ENCODE measurements at regions not wholly inside any gene's neighbourhood (a gene's known extent, or its start where the extent isn't known, plus 50 kb on each side); places are given as distances from the start of the nearest gene placed in this dataset.

GRCh38 chr2:181252262-181253148, 204.7 kb upstream of the ITGA4 start:
- H3K36me3 Mint-ChIP-seq (ENCODE audit: unreplicated experiment), result no peaks in the 10 kb centered on the region
- H3K4me3 Mint-ChIP-seq (ENCODE audit: unreplicated experiment), result no peak overlapping the region
- no peak for DNase-seq (ENCODE audit: extremely low spot score, unreplicated experiment)
- H3K9me3 Mint-ChIP-seq (ENCODE audit: unreplicated experiment), result no peaks in the 10 kb centered on the region
- H3K4me1 Mint-ChIP-seq (ENCODE audit: unreplicated experiment), result no peaks in the 10 kb centered on the region
- H3K27ac Mint-ChIP-seq (ENCODE audit: unreplicated experiment), result no peak overlapping the region
- TF ChIP-seq CTCF (IDR thresholded peaks at IDR 0.05), result no peak
- no peaks in the 10 kb centered on the region for H3K27me3 Mint-ChIP-seq (ENCODE audit: unreplicated experiment)

GRCh38 chr2:181253438-181253837, 203.7 kb upstream of the ITGA4 start:
- no peak overlapping the region for H3K27ac Mint-ChIP-seq (ENCODE audit: unreplicated experiment)
- no peaks in the 10 kb centered on the region for H3K4me1 Mint-ChIP-seq (ENCODE audit: unreplicated experiment)
- no peak overlapping the region for H3K4me3 Mint-ChIP-seq (ENCODE audit: unreplicated experiment)
- H3K36me3 Mint-ChIP-seq (ENCODE audit: unreplicated experiment), result no peaks in the 10 kb centered on the region
- DNase-seq (ENCODE audit: extremely low spot score, unreplicated experiment), result no peak
- no peaks in the 10 kb centered on the region for H3K9me3 Mint-ChIP-seq (ENCODE audit: unreplicated experiment)
- TF ChIP-seq CTCF (IDR thresholded peaks at IDR 0.05), result no peak
- no peaks in the 10 kb centered on the region for H3K27me3 Mint-ChIP-seq (ENCODE audit: unreplicated experiment)

GRCh38 chr2:181255651-181256050, 201.5 kb upstream of the ITGA4 start:
- no peaks in the 10 kb centered on the region for H3K4me1 Mint-ChIP-seq (ENCODE audit: unreplicated experiment)
- DNase-seq (ENCODE audit: extremely low spot score, unreplicated experiment), result no peak
- no peak for TF ChIP-seq CTCF (IDR thresholded peaks at IDR 0.05)
- H3K9me3 Mint-ChIP-seq (ENCODE audit: unreplicated experiment), result no peaks in the 10 kb centered on the region
- H3K27ac Mint-ChIP-seq (ENCODE audit: unreplicated experiment), result no peak overlapping the region
- no peak overlapping the region for H3K4me3 Mint-ChIP-seq (ENCODE audit: unreplicated experiment)
- no peaks in the 10 kb centered on the region for H3K36me3 Mint-ChIP-seq (ENCODE audit: unreplicated experiment)
- H3K27me3 Mint-ChIP-seq (ENCODE audit: unreplicated experiment), result no peaks in the 10 kb centered on the region

GRCh38 chr2:181258720-181259119, 198.5 kb upstream of the ITGA4 start:
- no peak for TF ChIP-seq CTCF (IDR thresholded peaks at IDR 0.05)
- no peaks in the 10 kb centered on the region for H3K9me3 Mint-ChIP-seq (ENCODE audit: unreplicated experiment)
- no peaks in the 10 kb centered on the region for H3K27me3 Mint-ChIP-seq (ENCODE audit: unreplicated experiment)
- no peak for DNase-seq (ENCODE audit: extremely low spot score, unreplicated experiment)
- H3K27ac Mint-ChIP-seq (ENCODE audit: unreplicated experiment), result no peak overlapping the region
- H3K4me1 Mint-ChIP-seq (ENCODE audit: unreplicated experiment), result no peaks in the 10 kb centered on the region
- H3K4me3 Mint-ChIP-seq (ENCODE audit: unreplicated experiment), result no peak overlapping the region
- no peaks in the 10 kb centered on the region for H3K36me3 Mint-ChIP-seq (ENCODE audit: unreplicated experiment)

- no peaks in the 10 kb centered on the region for H3K36me3 Mint-ChIP-seq (ENCODE audit: unreplicated experiment)
- no peak overlapping the region for H3K4me3 Mint-ChIP-seq (ENCODE audit: unreplicated experiment)
- H3K4me1 Mint-ChIP-seq (ENCODE audit: unreplicated experiment), result no peaks in the 10 kb centered on the region
- H3K27ac Mint-ChIP-seq (ENCODE audit: unreplicated experiment), result no peak overlapping the region
- TF ChIP-seq CTCF (IDR thresholded peaks at IDR 0.05), result no peak
- H3K27me3 Mint-ChIP-seq (ENCODE audit: unreplicated experiment), result no peaks in the 10 kb centered on the region
- no peak for DNase-seq (ENCODE audit: extremely low spot score, unreplicated experiment)
- no peaks in the 10 kb centered on the region for H3K9me3 Mint-ChIP-seq (ENCODE audit: unreplicated experiment)
These were observed 194.4 kb upstream of the ITGA4 start for GRCh38 chr2:181262782-181263181.
